ENCODE measurements at regions not wholly inside any gene's neighbourhood (a gene's known extent, or its start where the extent isn't known, plus 50 kb on each side); places are given as distances from the start of the nearest gene placed in this dataset.

- intact Hi-C loops (cut with micrococcal nuclease; ENCODE audit: unreplicated experiment): no loop called here
- TF ChIP-seq, protein P1, sequence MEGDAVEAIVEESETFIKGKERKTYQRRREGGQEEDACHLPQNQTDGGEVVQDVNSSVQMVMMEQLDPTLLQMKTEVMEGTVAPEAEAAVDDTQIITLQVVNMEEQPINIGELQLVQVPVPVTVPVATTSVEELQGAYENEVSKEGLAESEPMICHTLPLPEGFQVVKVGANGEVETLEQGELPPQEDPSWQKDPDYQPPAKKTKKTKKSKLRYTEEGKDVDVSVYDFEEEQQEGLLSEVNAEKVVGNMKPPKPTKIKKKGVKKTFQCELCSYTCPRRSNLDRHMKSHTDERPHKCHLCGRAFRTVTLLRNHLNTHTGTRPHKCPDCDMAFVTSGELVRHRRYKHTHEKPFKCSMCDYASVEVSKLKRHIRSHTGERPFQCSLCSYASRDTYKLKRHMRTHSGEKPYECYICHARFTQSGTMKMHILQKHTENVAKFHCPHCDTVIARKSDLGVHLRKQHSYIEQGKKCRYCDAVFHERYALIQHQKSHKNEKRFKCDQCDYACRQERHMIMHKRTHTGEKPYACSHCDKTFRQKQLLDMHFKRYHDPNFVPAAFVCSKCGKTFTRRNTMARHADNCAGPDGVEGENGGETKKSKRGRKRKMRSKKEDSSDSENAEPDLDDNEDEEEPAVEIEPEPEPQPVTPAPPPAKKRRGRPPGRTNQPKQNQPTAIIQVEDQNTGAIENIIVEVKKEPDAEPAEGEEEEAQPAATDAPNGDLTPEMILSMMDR (IDR thresholded peaks at IDR 0.05; ENCODE audit: unreplicated experiment): no peak
- peaks cover 11% of the 10 kb centered on the region for H3K4me1 Mint-ChIP-seq (ENCODE audit: low read depth, unreplicated experiment)
- H3K36me3 Mint-ChIP-seq (ENCODE audit: insufficient read depth, unreplicated experiment): no peaks in the 10 kb centered on the region
- no peak overlapping the region for H3K27ac Mint-ChIP-seq (ENCODE audit: unreplicated experiment)
- H3K4me3 Mint-ChIP-seq (ENCODE audit: low read depth, unreplicated experiment): no peak overlapping the region
- no TSS peak for BruUV-seq (replicated peaks)
- H3K9me3 Mint-ChIP-seq (ENCODE audit: low read depth, unreplicated experiment): no peaks in the 10 kb centered on the region
- CTCF ChIA-PET: no interaction called here
- H3K27me3 Mint-ChIP-seq (ENCODE audit: unreplicated experiment): peaks cover 99% of the 10 kb centered on the region
- DNase-seq: no peak
Measured at GRCh38 chr3:127134887-127135240, 58.1 kb upstream of the PRR23E start.

- TF ChIP-seq, protein P1 (IDR thresholded peaks at IDR 0.05; ENCODE audit: unreplicated experiment): no peak
- H3K27me3 Mint-ChIP-seq (ENCODE audit: unreplicated experiment): peaks cover 100% of the 10 kb centered on the region
- CTCF ChIA-PET: interaction anchor here (0.6 kb wide), 1 partner anchor 263 kb away, joined by 3 read pairs; no protein-coding TSS in a partner anchor
- no peak overlapping the region for H3K27ac Mint-ChIP-seq (ENCODE audit: unreplicated experiment)
- no peaks in the 10 kb centered on the region for H3K9me3 Mint-ChIP-seq (ENCODE audit: low read depth, unreplicated experiment)
- no peak for DNase-seq
- H3K36me3 Mint-ChIP-seq (ENCODE audit: insufficient read depth, unreplicated experiment): no peaks in the 10 kb centered on the region
- BruUV-seq (replicated peaks): no TSS peak
- H3K4me3 Mint-ChIP-seq (ENCODE audit: low read depth, unreplicated experiment): peak overlapping the region; percentile 13
- peaks cover 11% of the 10 kb centered on the region for H3K4me1 Mint-ChIP-seq (ENCODE audit: low read depth, unreplicated experiment)
- intact Hi-C loops (cut with micrococcal nuclease; ENCODE audit: unreplicated experiment): no loop called here
Measured at GRCh38 chr3:127135241-127136023, 57.5 kb upstream of the PRR23E start.

DNA sequence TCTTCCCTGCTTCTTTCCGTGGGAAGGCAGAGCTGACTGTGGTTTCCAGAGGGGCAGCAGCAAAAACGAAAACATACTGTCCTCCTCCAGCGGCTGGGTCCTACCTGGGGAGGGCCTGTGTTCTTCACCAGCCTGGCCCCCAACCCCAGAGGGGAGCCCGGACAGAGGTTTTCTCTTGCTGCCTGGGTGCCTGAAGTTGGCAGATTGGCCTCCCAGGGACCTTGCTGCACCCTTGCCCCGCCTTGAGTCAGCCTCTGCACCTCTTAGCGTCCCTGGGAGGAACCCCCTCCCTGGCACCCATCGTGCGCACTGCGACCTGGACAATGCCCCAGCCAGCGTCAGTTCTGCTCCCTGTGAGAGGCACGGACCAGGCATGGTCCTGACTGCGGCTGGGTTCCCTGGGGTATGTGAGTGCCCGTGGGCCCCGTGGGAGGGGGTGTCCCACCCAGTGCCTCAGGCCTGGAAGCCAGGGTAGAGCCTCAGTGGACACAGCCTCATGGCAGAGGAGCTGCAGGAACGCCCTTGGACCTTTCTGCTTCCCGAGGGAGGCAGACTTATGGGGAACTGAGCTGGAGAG is 56.8 kb upstream of the PRR23E start:
- H3K4me3 Mint-ChIP-seq (ENCODE audit: low read depth, unreplicated experiment): peak overlapping the region; percentile 13
- intact Hi-C loops (cut with micrococcal nuclease; ENCODE audit: unreplicated experiment): no loop called here
- CTCF ChIA-PET: interaction anchor here (0.6 kb wide), 2 partner anchors 18 to 262 kb away, joined by 3 read pairs; no protein-coding TSS in a partner anchor
- no peaks in the 10 kb centered on the region for H3K36me3 Mint-ChIP-seq (ENCODE audit: insufficient read depth, unreplicated experiment)
- no peak overlapping the region for H3K27ac Mint-ChIP-seq (ENCODE audit: unreplicated experiment)
- TF ChIP-seq, protein P1 (IDR thresholded peaks at IDR 0.05; ENCODE audit: unreplicated experiment): no peak
- peaks cover 11% of the 10 kb centered on the region for H3K4me1 Mint-ChIP-seq (ENCODE audit: low read depth, unreplicated experiment)
- no TSS peak for BruUV-seq (replicated peaks)
- no peak for DNase-seq
- peaks cover 96% of the 10 kb centered on the region for H3K27me3 Mint-ChIP-seq (ENCODE audit: unreplicated experiment)
- no peaks in the 10 kb centered on the region for H3K9me3 Mint-ChIP-seq (ENCODE audit: low read depth, unreplicated experiment)

DNA sequence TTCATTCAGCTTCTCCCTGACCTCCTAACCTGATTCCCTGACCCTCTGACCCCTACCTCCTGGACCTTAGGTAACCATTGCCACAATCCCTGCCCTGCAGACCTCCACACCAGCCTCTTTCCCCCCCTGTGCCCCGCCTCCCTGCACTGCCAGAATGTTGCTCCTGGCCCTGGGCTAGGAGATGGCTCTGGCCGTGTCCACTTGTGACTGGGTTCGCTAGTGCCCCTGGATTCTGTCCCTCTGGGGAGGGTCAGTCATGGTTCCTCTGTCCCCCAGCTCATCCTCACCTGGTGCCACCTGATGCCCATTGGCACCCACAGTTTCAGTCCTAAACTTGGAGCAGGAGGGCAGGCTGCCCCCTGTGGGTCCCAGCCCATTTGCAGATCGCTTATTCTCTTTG is 56.2 kb upstream of the PRR23E start:
- no peak for DNase-seq
- H3K27ac Mint-ChIP-seq (ENCODE audit: unreplicated experiment): no peak overlapping the region
- BruUV-seq (replicated peaks): no TSS peak
- CTCF ChIA-PET: interaction anchor here (0.6 kb wide), 1 partner anchor 17 kb away, joined by 3 read pairs; no protein-coding TSS in a partner anchor
- TF ChIP-seq, protein P1 (IDR thresholded peaks at IDR 0.05; ENCODE audit: unreplicated experiment): no peak
- peaks cover 90% of the 10 kb centered on the region for H3K27me3 Mint-ChIP-seq (ENCODE audit: unreplicated experiment)
- H3K4me1 Mint-ChIP-seq (ENCODE audit: low read depth, unreplicated experiment): peaks cover 11% of the 10 kb centered on the region
- H3K4me3 Mint-ChIP-seq (ENCODE audit: low read depth, unreplicated experiment): no peak overlapping the region
- no peaks in the 10 kb centered on the region for H3K36me3 Mint-ChIP-seq (ENCODE audit: insufficient read depth, unreplicated experiment)
- no peaks in the 10 kb centered on the region for H3K9me3 Mint-ChIP-seq (ENCODE audit: low read depth, unreplicated experiment)
- intact Hi-C loops (cut with micrococcal nuclease; ENCODE audit: unreplicated experiment): no loop called here
